ENCODE measurements at regions not wholly inside any gene's neighbourhood (a gene's known extent, or its start where the extent isn't known, plus 50 kb on each side); places are given as distances from the start of the nearest gene placed in this dataset.

DNA sequence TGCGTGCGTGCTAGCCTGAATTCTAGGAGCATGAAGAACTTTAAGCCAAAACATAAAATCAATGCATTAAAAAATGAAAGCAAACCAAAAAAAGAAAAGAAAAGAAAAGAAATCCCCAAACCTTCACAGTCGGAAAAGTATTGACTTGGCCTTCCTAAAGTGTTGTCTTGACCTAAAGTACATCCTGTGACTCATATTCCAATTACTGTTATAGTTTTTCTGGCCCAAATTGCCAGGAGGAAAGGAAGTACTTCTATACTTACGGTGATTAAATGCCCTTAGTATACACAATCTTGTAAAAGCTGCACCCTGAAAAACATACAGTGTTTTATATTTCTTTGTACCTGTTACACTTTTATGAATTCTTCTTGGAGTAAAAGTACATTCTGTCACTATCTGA lies 512.8 kb downstream of the ANKRD50 start:
- no peak for DNase-seq

DNA sequence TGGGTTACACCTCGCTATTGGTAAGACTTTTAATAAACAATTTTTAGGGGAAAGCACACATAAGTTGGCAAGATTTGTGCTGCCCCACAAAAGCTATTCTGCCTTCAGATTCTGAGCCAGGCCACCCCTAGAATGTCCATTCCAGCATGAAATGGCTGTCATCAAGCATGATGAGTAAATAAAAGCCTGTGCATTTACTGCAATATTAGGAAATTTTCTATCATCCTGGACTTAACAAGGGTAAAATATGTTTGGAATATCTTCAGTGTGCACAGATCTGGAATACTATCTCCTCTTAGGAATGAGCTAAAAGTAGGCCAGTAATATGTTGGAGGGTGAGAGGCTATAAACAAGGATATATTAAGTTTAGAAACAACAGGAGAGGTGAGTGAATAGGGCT lies 510.9 kb downstream of the ANKRD50 start:
- no peak for DNase-seq

DNA sequence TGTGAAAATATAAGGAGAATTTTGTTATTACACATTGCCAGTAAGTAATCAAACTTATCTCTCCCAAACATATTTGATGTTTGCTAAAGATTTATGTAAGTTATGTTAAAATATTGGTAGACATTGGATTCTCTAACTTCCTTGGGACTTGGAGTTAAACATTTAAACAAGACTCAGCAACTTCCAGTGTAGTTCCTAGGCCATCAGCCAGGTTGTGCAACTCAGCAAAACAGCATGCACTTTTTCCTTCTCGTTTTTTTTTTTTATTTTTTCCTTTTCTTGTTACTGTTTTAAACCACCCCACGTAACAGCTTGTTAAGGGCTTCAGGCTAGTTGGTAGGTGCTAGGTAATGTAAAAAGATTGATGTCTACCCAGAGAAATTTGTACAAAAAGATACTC lies 510.4 kb downstream of the ANKRD50 start:
- DNase-seq = no peak

DNA sequence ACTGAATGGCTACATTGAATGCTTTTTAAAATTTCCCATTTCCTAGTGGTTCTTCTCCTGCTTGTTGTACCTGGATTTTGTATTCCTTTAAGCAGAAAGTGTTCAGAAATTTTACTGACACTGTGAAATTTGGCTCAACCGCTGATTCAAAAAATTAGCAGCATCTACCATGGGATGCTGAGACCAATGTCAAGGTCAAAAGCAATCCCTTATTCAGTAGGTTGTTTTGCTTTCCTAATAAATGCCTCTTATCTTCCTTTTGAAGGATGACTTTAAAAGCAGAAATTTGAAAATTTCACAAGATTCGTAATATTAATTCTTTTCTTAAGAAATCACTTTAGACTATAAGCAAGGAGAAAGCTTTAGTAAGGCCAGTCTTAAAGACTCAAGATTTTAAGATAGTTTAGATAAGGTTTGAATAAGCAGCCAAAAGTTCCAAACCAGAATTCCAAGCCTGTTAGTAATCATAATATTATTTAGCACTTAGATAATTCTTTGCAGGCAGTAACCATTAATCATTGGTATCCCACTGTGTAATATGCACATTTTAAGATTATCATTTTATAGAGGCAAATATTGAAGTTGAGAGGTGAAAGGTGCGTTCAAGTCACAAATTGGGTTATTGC lies 508.8 kb downstream of the ANKRD50 start:
- DNase-seq = no peak

DNA sequence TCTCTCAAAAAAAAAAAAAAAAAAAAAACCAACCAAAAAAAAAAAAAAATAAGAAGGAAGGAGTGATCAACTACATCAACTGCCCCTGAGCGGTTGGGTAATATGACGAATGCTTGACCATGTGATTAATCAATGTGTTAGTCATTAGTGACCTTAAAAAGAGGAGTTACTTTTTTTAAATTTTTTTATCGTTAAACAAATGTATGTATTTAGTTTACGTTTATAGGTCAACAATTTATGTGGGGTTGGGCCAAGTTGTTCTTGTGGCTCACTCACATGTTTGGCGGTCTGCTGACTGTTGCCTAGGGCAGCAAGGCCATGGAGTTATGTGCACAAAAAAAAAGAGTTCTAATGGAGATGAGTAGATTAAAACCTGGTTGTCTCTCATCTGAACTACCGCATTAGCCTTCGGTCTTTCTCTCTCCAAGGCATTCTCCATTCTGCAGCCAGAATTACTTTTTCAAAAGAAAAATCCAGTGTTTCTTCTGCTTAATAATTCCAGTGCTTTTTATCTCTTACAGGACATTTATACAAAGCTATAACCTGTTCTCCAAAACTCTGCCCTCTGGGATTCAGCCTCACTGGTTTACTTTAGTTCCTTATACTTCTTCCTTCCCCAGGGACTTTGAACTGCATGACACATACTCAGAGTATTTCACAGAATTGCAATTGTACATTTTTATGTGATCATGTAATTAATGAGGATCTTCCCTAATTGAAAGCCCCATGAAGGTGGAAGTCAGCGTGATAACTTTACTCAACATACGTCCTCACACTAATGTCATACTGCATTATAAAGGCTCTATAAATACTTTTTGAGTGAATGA lies 505.5 kb downstream of the ANKRD50 start:
- DNase-seq = no peak

DNA sequence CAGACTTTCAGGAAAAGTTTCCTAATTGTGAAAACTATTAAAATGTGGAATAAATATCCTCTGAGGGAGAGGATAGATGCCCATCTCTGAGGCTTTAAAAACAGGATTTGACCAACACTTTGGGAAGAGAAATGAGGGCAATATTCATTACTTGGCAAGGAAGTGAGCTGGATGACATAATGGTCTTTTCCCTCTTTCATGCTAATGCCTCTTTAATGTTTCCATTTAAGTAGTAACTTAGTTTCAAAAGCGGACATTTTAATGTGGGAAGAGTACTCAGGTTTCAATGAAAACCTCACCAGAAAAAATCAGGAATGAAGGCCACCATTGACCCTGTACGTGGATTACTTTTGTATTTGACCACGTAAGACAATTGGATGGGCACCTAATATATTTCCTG lies 503.3 kb downstream of the ANKRD50 start:
- DNase-seq = no peak

DNA sequence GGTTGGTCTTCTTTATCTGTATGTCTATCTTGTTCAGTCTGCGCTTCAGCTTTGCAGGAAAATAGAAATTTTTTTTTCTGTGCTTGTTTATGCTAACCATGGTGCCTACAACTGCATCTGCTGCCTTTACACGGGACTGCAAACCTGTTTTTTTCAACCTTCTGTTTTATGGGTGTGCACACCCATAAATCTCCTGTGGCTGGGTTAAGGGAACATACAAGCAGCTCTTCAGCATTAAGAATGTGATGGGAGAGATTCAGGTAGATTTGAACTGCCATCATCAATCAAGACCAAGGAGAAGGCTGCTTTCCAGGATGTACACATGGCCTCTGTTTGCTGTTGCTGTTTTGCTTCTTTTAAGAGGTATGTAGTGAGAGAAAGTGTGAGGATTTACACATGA lies 502.9 kb downstream of the ANKRD50 start:
- no peak for DNase-seq

DNA sequence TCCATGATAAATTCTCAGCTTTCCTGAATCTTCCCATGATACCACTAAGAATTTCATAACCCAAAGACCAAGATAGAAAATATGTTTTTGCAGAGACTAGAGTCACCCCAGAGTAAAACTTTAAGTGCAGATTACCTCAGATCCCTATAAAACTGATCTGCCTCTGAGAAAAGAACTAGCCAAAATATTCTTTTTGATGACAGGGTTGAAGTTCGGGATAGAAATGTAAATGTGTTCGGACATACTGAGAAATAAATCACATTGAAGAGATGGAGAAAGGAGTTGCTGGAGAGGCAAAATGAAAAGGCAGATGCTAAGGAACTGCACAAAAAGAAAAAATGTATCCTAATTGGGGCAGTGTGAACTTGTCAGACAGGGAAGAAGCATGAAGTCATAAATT lies 501.8 kb downstream of the ANKRD50 start:
- DNase-seq = no peak

DNA sequence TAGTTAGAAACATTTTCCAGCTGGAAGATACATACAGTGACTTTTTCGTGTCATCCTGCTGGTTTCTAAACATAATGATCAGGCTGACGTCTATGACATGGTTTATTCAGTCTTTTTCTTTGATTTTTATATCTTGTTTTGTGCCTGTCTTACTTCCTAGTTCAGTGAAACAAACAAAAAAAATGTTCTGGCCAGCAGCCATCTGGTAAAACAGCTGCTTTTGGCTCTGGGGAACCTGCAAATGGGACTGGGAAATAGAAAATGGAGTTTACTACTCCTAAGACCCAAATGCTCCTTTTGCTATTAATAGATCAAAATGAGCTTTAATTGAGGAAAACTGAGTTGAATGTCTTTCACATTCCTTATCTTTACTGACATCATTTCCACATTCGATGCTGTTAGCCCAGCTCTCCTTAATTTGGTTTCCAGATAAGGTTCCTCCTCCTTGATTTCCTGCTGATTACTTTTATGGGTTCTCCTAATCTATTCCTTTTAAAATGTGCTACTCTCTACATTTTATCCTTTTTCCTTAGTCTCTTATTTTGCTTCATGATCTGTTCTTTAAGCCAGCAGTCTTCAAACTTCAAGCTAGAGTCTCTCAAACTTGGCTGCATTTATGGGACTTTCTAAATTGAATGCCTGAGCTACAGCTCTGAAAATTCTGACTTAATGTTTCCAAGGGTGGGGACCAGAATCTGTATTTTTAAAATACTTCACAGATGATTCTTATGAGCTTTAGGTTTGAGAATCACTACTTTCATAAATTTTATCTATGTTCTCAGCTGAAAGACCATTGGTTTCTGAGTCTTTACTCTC lies 499.5 kb downstream of the ANKRD50 start:
- peak; percentile 7 for DNase-seq

DNA sequence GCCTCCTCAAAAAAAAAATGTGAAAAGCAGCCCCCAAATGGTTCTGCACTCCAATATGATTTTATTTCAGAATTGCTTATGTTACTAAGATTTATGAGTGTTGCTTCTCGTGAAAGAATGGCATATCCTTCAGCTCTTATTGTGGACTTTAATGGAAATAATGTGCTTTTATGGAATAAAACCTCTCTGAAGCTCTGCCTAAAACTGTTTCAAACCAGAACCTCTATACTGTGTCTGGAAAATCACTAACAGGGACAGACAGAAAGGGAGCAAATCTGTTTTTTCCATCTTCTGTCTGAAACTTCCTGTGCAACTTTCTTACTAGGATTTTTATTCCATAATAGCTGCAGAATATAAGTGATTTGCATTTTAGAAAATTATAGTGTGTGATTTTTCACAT lies 493.1 kb downstream of the ANKRD50 start:
- DNase-seq = no peak

DNA sequence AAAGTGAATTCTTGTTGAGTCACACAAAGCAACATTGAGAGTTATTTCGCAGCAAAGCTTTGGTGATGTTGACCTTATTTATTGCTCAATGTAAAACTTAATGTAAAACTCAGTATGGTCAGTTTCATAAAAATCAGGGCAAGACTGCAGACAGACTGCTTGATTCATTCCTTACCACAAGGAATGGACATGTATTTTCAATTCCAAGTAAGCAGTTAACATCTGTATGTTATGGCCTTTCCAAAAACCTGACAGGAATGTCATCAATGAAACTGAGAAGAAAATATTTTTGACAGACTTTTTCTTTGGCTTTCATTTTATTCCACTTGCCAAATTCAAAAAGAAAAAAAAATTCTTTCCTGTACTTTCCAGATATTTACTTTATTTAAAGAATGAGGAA lies 488.3 kb downstream of the ANKRD50 start:
- no peak for DNase-seq

DNA sequence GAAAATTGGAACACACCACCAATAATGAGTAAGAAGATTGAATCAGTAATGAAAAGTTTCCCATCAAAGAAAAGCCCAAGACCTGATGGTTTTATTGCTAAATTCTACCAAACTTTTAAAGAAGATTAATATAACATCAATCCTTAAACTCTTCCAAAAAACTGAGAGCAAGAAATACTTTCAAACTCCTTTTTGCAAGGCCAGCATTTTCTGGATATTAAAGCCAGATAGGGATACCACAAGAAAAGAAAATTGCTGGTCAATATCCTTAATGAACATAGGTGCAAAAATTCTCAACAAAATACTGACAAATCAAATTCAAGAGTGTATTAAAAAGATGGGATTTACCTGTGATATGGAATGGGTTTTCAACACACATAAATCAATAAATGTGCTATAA lies 484.6 kb downstream of the ANKRD50 start:
- DNase-seq = no peak

DNA sequence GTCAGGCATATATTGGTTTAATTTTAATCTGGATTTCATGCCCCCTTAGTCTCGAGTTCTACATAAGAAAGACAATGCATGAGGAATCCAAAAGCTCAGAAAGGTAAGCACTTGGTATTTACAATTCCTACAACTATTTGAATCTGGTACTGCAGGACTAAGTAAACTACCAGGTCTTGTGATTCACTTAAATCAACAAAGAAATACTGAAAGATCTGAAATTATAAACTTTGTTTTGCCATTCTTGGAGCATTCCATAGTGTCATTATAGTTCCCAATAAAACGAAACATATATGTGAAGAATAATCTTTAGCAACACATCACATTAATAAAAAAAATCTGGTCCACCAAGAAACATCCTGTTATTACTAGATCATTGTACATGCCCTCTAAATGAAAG lies 482.3 kb downstream of the ANKRD50 start:
- no peak for DNase-seq

DNA sequence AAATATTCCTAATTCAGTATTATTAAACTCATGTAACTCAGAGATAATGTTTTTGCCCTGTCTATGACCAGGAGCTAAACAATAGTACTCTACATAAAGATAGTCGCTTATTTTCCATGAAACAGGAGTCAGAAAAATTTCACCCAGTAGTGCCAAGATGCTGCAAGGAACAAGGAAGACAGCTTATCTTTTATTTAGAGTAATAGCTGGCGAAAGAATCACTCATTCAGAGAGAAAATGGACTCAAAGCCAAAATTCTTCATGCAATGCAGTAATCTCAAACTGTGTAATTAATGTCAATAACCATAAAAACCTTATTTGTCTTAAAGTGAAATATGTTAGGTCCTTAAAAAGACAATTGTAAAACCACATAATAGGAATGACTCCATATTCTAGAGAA lies 477.8 kb downstream of the ANKRD50 start:
- DNase-seq = no peak

DNA sequence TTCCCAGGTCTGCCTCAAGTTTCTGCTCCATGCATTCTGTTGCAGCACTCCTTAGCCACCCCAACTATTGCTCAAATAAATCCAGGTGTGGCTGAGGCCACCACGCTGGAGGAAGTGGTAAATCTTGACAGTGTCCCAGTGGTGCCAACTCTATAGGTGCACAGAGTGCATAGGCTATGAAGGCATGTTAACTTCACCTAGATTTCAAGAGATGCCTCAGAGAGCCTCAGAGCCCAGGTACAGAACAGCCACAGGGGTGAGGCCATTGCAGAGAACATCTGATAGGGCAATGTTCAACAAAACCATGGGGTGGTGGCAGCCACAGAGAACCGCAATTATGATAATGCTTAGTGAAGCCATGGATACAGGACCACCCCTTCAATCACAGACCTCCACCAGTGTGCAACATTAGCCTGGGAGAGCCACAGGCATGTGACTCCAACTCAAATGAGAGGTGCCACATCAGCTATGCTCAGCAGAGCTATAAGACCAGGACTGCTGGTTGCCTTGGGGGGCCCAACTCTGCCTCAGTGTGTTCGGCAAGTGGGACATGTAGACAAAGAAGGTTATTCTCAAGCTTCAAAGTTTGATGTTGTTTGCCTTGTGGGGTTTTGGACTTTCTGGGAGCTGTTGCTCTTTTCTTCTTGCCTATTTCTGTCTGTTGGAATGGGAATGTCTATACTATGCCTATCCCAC lies 468.7 kb downstream of the ANKRD50 start:
- DNase-seq = no peak

DNA sequence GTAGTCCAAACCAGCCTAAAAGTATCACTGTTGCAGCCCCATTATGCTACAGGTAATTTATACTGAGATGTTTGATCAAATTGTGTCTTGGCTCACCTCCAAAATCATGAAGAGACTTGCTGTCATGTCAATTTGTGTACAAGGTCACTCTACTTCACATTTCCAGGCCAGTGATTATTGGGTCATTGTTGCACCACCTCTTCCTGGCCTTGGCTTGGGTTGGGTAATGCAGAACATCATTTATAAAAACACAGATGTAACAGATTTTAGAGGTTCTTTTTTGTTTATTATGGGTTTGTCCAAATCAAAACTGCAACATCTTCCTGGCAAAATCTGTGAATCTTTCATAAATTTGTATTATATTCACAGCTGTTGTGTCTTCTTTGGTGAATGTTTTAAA lies 459.5 kb downstream of the ANKRD50 start:
- peak; percentile 71 for DNase-seq

DNA sequence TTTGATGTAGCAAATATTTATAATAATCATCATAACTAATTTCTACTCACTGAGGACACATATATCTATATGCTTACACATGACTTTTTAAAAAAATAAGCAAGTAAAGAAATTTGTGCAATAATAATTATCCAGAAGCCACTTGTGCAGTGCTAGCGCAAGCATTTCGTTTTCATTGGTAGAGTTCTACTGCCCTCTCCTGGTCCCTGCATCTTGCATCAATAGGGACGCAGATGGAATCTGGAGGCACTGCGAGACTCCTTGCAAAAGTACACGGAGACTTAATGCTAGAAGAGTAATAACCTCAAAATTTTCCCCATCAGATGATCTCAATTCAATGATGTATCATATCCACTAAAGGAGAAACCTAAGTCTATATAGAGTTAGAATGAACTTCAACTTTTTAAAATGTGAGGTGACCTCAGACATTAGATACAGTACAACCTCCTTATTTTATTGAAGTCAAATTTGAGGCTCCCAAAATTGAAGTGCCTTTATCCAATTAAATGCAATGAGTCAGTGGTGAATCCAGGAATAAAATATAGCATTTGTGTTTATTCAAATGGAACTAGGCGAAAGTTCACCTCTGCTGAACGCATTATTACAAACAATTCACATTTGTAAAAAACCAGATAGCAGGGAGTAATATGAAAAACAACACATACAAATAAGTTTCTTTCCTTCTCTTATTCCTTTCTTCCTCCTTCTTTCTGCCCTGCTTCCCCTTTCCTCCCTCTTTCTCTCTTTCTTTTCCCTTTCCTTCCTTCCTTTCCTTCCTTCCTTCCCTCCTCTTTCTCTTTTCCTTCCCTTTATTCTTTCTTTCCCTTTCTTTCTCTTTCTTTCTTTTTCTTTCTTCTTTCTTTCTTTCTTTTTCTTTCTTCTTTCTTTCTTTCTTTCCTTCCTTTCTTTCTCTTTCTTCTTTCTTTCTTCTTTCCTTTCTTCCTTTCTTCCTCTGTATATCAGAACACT lies 450.0 kb downstream of the ANKRD50 start:
- peak; percentile 50 for DNase-seq

DNA sequence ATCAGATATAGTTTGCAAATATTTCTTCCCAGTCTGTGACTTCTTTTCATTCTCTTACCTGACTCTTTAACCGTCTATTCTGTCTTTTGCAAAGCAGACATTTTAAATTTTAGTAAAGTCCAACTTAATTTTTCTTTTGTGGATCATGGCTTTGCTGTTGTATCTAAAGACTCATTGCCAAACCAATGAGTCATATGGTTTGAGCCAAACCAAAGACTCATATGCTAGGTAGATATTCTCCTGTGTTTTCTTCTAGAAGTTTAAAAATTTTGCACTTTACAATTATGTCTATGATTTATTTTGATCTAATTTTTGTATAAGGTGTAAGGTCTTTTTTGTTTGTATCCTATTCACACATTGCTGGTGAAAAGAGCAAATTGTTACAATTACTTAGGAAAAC lies 446.8 kb downstream of the ANKRD50 start:
- DNase-seq = no peak

DNA sequence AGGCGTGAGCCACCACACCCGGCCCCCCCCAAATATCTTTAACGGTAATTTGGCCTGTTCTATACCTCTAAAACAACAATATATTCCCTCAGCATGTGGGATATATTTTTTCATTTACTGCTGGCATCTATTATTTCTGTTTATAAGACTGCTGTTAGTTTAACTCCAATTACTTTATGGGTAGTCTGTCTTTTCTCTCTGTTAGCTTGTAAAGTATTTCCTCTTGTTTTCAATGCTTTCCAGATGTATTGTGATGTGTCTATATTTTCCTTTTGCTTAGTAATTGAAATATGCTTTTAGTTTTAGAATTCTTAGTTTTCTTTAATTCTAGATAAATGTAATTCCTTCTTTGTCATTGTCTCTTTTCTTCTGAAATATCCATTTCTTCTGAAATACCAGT lies 445.8 kb downstream of the ANKRD50 start:
- DNase-seq = no peak

DNA sequence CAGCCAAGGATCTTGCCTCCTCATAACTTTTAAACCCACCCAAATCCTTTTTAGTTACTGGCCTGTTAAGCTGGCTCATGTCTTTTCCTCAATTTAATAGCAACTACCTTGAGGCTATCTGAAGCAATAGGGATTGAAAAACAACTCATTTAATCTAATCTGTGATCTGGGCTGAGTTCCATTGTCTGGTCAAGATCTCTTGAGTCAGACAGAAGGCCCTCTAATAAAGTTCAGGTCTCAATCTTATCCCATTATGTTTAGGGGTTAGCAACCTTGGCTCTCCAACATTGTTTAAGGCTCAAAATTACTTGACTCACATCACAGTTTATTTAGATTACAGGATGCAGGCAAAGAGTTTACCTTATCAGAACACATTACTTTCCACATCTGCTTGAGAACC lies 436.1 kb downstream of the ANKRD50 start:
- DNase-seq = no peak

DNA sequence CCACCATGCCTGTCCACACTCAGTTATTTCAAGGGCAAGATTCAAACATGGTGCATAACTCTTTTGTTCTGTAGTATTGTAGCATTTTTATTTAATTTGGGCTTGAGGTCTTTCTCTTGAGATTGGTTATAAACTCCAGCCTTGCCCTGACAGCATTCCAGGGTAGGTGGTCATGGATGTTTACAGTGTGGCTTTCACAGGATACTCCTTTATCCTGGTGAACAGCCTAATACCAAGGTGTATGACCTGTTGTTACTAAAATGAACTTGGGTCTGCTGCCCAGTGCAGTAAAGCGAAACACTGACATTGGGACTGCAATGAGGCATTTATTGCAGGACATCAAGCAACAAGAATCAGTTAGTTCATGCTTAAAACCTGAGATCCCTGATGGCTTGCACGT lies 434.8 kb downstream of the ANKRD50 start:
- DNase-seq = no peak

DNA sequence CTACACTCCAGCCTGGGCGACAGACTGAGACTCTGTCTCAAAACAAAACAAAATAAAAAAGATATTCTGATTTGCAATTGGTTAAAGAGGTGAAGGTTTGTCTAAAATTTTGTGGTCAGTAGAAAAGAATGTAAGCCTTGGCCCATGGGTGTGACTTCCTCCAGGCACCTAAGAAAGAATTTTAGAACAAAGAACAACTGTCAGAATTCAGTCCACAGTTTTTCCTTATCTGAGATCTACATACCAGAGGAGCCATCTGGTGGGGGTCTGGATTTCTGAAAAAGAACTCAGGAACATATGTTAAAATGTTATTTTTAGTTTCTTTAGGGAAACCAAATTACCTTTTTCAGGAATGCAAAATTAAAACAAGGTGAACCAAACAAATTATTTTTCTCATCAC lies 434.1 kb downstream of the ANKRD50 start:
- DNase-seq = no peak
